SK-N-SH (cell line): ENCODE measurements at regions not wholly inside any gene's neighbourhood (a gene's known extent, or its start where the extent isn't known, plus 50 kb on each side); places are given as distances from the start of the nearest gene placed in this dataset.

Source experiments
- EP300 ChIP-seq, 2 experiments: IDR thresholded peaks; 2 replicates each; pipeline versions ENCODE4 v1.4.0 to v1.6.1; 2012; ENCODE audit warnings: borderline replicate concordance in 1 of 2, low read depth in 1 of 2, low read length in 1 of 2
- EZH2phosphoT487 ChIP-seq: fragments of 200-600 bp; sonication (generic); IDR thresholded peaks from 2 replicates; pipeline ENCODE4 v1.6.1; 2017; ENCODE audit warnings: low read depth, mixed run types, mild to moderate bottlenecking, antibody characterized with exemption, moderate library complexity, borderline replicate concordance
- FOXJ3 ChIP-seq: sonication (generic); formaldehyde crosslinking; IDR thresholded peaks from 2 replicates; pipeline ENCODE4 v1.5.1; 2020; ENCODE audit warnings: mild to moderate bottlenecking, missing genetic modification reagents
- MXI1 ChIP-seq: IDR thresholded peaks from 2 replicates; pipeline ENCODE4 v1.6.1; 2012; ENCODE audit warnings: mild to moderate bottlenecking, low read depth, low read length, improper control_type of control experiment
- NRF1 ChIP-seq: IDR thresholded peaks from 2 replicates; pipeline ENCODE4 v1.6.1; 2012; ENCODE audit warnings: low read depth, mild to moderate bottlenecking, low read length
- POLR2AphosphoS5 ChIP-seq: IDR thresholded peaks from 2 replicates; pipeline ENCODE4 v1.6.1; 2012; ENCODE audit warnings: low read depth, low read length
- SIN3A ChIP-seq: IDR thresholded peaks from 2 replicates; pipeline ENCODE4 v1.6.1; 2012; ENCODE audit warnings: low read depth, mild to moderate bottlenecking, low read length, moderate library complexity, borderline replicate concordance
- YY1 ChIP-seq: IDR thresholded peaks from 2 replicates; pipeline ENCODE4 v1.4.0; 2012; ENCODE audit warnings: low read depth, mild to moderate bottlenecking
- TF ChIP-seq, protein P1 (sequence below): fragments of 200-600 bp; sonication (generic); IDR thresholded peaks from 2 replicates; pipeline ENCODE4 v1.6.1; 2017; ENCODE audit warnings: antibody characterized with exemption, mild to moderate bottlenecking, moderate library complexity

DNA sequence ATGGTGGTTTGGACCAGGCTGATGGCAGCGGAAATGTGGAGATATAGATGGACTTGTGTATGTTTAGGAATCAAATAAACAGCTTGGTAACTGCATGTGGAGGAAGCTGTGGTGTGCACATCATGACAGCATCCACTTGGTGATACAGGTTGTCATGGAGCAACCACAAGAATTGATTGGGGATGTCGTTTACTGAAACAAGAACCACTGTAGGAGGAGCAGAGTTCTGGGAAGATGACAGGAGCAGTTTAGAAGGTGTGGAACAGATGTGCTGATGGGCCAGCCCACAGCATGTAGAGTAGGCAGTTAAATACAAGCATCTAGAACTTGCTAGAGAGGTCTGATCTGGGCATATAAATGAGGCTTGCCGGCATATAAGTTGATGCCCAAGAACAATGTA, 152.4 kb upstream of the SERPINE2 start:
- TF ChIP-seq, protein P1, sequence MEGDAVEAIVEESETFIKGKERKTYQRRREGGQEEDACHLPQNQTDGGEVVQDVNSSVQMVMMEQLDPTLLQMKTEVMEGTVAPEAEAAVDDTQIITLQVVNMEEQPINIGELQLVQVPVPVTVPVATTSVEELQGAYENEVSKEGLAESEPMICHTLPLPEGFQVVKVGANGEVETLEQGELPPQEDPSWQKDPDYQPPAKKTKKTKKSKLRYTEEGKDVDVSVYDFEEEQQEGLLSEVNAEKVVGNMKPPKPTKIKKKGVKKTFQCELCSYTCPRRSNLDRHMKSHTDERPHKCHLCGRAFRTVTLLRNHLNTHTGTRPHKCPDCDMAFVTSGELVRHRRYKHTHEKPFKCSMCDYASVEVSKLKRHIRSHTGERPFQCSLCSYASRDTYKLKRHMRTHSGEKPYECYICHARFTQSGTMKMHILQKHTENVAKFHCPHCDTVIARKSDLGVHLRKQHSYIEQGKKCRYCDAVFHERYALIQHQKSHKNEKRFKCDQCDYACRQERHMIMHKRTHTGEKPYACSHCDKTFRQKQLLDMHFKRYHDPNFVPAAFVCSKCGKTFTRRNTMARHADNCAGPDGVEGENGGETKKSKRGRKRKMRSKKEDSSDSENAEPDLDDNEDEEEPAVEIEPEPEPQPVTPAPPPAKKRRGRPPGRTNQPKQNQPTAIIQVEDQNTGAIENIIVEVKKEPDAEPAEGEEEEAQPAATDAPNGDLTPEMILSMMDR = no peak
- no peak for TF ChIP-seq FOXJ3 (CRISPR knock-in tag)
- no peak for TF ChIP-seq YY1
- TF ChIP-seq EZH2phosphoT487 = no peak
- no peak for TF ChIP-seq EP300 (IDR thresholded peaks at IDR 0.05; ENCODE audit: borderline replicate concordance in 1 of 2, low read depth in 1 of 2, low read length in 1 of 2)
- TF ChIP-seq SIN3A = no peak
- TF ChIP-seq MXI1 = no peak
- no peak for TF ChIP-seq POLR2AphosphoS5
- no peak for TF ChIP-seq NRF1
